Neural cell (in vitro differentiated cells): ENCODE measurements at regions not wholly inside any gene's neighbourhood (a gene's known extent, or its start where the extent isn't known, plus 50 kb on each side); places are given as distances from the start of the nearest gene placed in this dataset.

Source experiments
- H2AFZ ChIP-seq: fragments of 200-600, 300-800 bp; sonication (generic), shearing (Covaris generic); 2 replicates; pipeline ENCODE4 v1.6.0; 2014; ENCODE audit warnings: low read depth, mild to moderate bottlenecking, antibody characterized with exemption, low read length, moderate library complexity
- H3F3A ChIP-seq: fragments of 200-600 bp; shearing (Covaris generic); 2 replicates; pipeline ENCODE4 v1.6.1; 2016; ENCODE audit warnings: mild to moderate bottlenecking, moderate library complexity, mixed read lengths, antibody characterized with exemption, low read length; ENCODE audit not compliant: insufficient read depth, poor library complexity, severe bottlenecking
- H3K27ac ChIP-seq: fragments of 200-600, 300-800 bp; sonication (generic), shearing (Covaris generic); 2 replicates; pipeline ENCODE4 v1.5.1; 2014; ENCODE audit warnings: mild to moderate bottlenecking, low read length, moderate library complexity
- H3K27me3 ChIP-seq: fragments of 300-800, 200-600 bp; sonication (generic), shearing (Covaris generic); 2 replicates; pipeline ENCODE4 v1.6.0; 2014; ENCODE audit warnings: mild to moderate bottlenecking, low read depth, low read length, moderate library complexity; ENCODE audit not compliant: insufficient read depth
- H3K36me3 ChIP-seq: fragments of 300-800, 200-600 bp; sonication (generic), shearing (Covaris generic); 2 replicates; pipeline ENCODE4 v1.5.1; 2014; ENCODE audit warnings: mild to moderate bottlenecking, antibody characterized with exemption, low read length, moderate library complexity; ENCODE audit not compliant: insufficient read depth
- H3K4me2 ChIP-seq: fragments of 300-800, 200-600 bp; sonication (generic), shearing (Covaris generic); 2 replicates; pipeline ENCODE4 v1.6.0; 2014; ENCODE audit warnings: mild to moderate bottlenecking, low read length
- H3K4me3 ChIP-seq: fragments of 300-800, 200-600 bp; sonication (generic), shearing (Covaris generic); 2 replicates; pipeline ENCODE4 v1.5.1; 2014; ENCODE audit warnings: mild to moderate bottlenecking, low read length, moderate library complexity
- H3K79me2 ChIP-seq: fragments of 200-600 bp; shearing (Covaris generic); replicated peaks from 2 replicates; pipeline ENCODE4 v1.6.0; 2014; ENCODE audit warnings: mild to moderate bottlenecking, low read length, moderate library complexity; ENCODE audit not compliant: insufficient read depth
- H3K9ac ChIP-seq: fragments of 300-800, 200-600 bp; sonication (generic), shearing (Covaris generic); 2 replicates; pipeline ENCODE4 v1.6.1; 2016; ENCODE audit warnings: mild to moderate bottlenecking, low read length, mixed read lengths
- H3K9me2 ChIP-seq: fragments of 200-600 bp; shearing (Covaris generic); 2 replicates; pipeline ENCODE4 v1.6.1; 2016; ENCODE audit warnings: mild to moderate bottlenecking, low read length, mixed read lengths; ENCODE audit not compliant: insufficient read depth
- H3K9me3 ChIP-seq: fragments of 200-600, 300-800 bp; sonication (generic), shearing (Covaris generic); 2 replicates; pipeline ENCODE4 v1.6.1; 2016; ENCODE audit warnings: mild to moderate bottlenecking, mixed run types, low read length, moderate library complexity, mixed read lengths
- H4K20me1 ChIP-seq: fragments of 200-600 bp; shearing (Covaris generic); 2 replicates; pipeline ENCODE4 v1.6.1; 2016; ENCODE audit warnings: mild to moderate bottlenecking, mixed run types; ENCODE audit not compliant: insufficient read depth
- CTCF ChIP-seq: fragments of 450-650 bp; IDR thresholded peaks from 2 replicates; pipeline ENCODE4 v1.5.1; 2014; ENCODE audit warnings: antibody characterized with exemption, mild to moderate bottlenecking, moderate library complexity; ENCODE audit not compliant: poor library complexity, severe bottlenecking
- EP300 ChIP-seq: fragments of 450-650 bp; conservative IDR thresholded peaks from 2 replicates; pipeline ENCODE4 v1.6.1; 2014; ENCODE audit warnings: antibody characterized with exemption, mild to moderate bottlenecking, moderate library complexity; ENCODE audit not compliant: poor library complexity, severe bottlenecking
- EZH2 ChIP-seq: fragments of 200-600, 300-800 bp; shearing (Covaris generic), sonication (generic); IDR thresholded peaks from 2 replicates; pipeline ENCODE4 v1.6.1; 2014; ENCODE audit warnings: antibody characterized with exemption, low read length, borderline replicate concordance, mild to moderate bottlenecking; ENCODE audit not compliant: insufficient read depth, poor library complexity, severe bottlenecking
- MXI1 ChIP-seq: fragments of 450-650 bp; conservative IDR thresholded peaks from 2 replicates; pipeline ENCODE4 v1.6.1; 2014; ENCODE audit warnings: antibody characterized with exemption, mild to moderate bottlenecking; ENCODE audit not compliant: poor library complexity, severe bottlenecking
- POLR2AphosphoS5 ChIP-seq: IDR thresholded peaks from 2 replicates; pipeline ENCODE4 v1.6.1; 2012
- RAD21 ChIP-seq: fragments of 450-650 bp; conservative IDR thresholded peaks from 2 replicates; pipeline ENCODE4 v1.6.1; 2014; ENCODE audit warnings: antibody characterized with exemption, mild to moderate bottlenecking, moderate library complexity
- REST ChIP-seq: IDR thresholded peaks from 2 replicates; pipeline ENCODE4 v1.6.1; 2012; ENCODE audit warnings: borderline replicate concordance
- SMC3 ChIP-seq: fragments of 450-650 bp; conservative IDR thresholded peaks from 2 replicates; pipeline ENCODE4 v1.6.1; 2014; ENCODE audit warnings: antibody characterized with exemption, mild to moderate bottlenecking, moderate library complexity; ENCODE audit not compliant: poor library complexity
- TAF1 ChIP-seq: IDR thresholded peaks from 2 replicates; pipeline ENCODE4 v1.6.1; 2012; ENCODE audit warnings: low read depth

GRCh38 chr15:93899817-93900216 is 331.5 kb upstream of the MCTP2 start:
- H4K20me1 ChIP-seq: no peaks in the 10 kb centered on the region
- H3K27me3 ChIP-seq: no peaks in the 10 kb centered on the region
- no peaks in the 10 kb centered on the region for H3K9me3 ChIP-seq
- no peaks in the 10 kb centered on the region for H3K9me2 ChIP-seq
- no peak overlapping the region for H3K4me2 ChIP-seq
- H3K4me3 ChIP-seq: no peak overlapping the region
- no peak overlapping the region for H2AFZ ChIP-seq
- TF ChIP-seq POLR2AphosphoS5: no peak
- TF ChIP-seq EZH2: no peak
- no peak for TF ChIP-seq TAF1
- TF ChIP-seq MXI1: no peak
- TF ChIP-seq CTCF: no peak
- TF ChIP-seq SMC3: no peak
- no peak for TF ChIP-seq REST
- no peaks in the 10 kb centered on the region for H3K79me2 ChIP-seq
- H3K36me3 ChIP-seq: no peaks in the 10 kb centered on the region
- no peaks in the 10 kb centered on the region for H3F3A ChIP-seq
- H3K9ac ChIP-seq: no peak overlapping the region
- no peak overlapping the region for H3K27ac ChIP-seq

GRCh38 chr15:93897377-93897776 is 334.0 kb upstream of the MCTP2 start:
- Histone ChIP-seq H3K36me3 (no peaks in the 10 kb centered on the region), H4K20me1 (no peaks in the 10 kb centered on the region), H2AFZ (no peak overlapping the region), H3F3A (no peaks in the 10 kb centered on the region), H3K9me3 (no peaks in the 10 kb centered on the region), H3K27me3 (no peaks in the 10 kb centered on the region), H3K9ac (no peak overlapping the region), H3K4me2 (no peak overlapping the region), H3K79me2 (no peaks in the 10 kb centered on the region), H3K27ac (no peak overlapping the region), H3K4me3 (no peak overlapping the region), H3K9me2 (no peaks in the 10 kb centered on the region)
- no peak for TF ChIP-seq REST
- no peak for TF ChIP-seq POLR2AphosphoS5
- TF ChIP-seq EZH2: no peak
- TF ChIP-seq RAD21: no peak
- TF ChIP-seq EP300: no peak
- no peak for TF ChIP-seq SMC3
- TF ChIP-seq TAF1: no peak
- no peak for TF ChIP-seq CTCF
- TF ChIP-seq MXI1: no peak
